GM23248 (cell line): ENCODE measurements at regions not wholly inside any gene's neighbourhood (a gene's known extent, or its start where the extent isn't known, plus 50 kb on each side); places are given as distances from the start of the nearest gene placed in this dataset.

Experiments
- EZH2 ChIP-seq: fragments of 200-600 bp; sonication (generic); IDR thresholded peaks from 2 replicates; pipeline ENCODE4 v1.6.1; 2018; ENCODE audit warnings: antibody characterized with exemption, mild to moderate bottlenecking; ENCODE audit not compliant: insufficient read depth, poor library complexity, severe bottlenecking
- EZH2phosphoT487 ChIP-seq: fragments of 200-600 bp; sonication (generic); IDR thresholded peaks from 2 replicates; pipeline ENCODE4 v1.6.1; 2018; ENCODE audit warnings: antibody characterized with exemption, moderate library complexity, mild to moderate bottlenecking, low read depth; ENCODE audit not compliant: insufficient read depth

GRCh38 chr3:72439321-72440183 lies 408.7 kb downstream of the SHQ1 start:
- TF ChIP-seq EZH2 (no peak), EZH2phosphoT487 (no peak)
